HCT116 (cell line): ENCODE measurements at regions not wholly inside any gene's neighbourhood (a gene's known extent, or its start where the extent isn't known, plus 50 kb on each side); places are given as distances from the start of the nearest gene placed in this dataset.

ENCODE experiments used
- ATAC-seq: fragments of 200-7000 bp; cut with Tn5 transposase; 2 replicates; pipeline ENCODE4 v1.9.1; 2020; ENCODE audit warnings: mild to moderate bottlenecking, moderate library complexity
- BruUV-seq: library from RNA; stranded (reverse); fragments of 400-500 nt; replicated peaks from 2 replicates; lab custom pipeline; 2021; lab: Mats Ljungman, UMichigan
- CTCF ChIA-PET: fragments of 300-600 bp; sonication (Branson Sonifier 250); formaldehyde crosslinking; loops from one replicate; lab custom pipeline; 2021; ENCODE audit warnings: antibody characterized with exemption; lab: Charles Lee
- POLR2A ChIA-PET: fragments of 300-600, 350-600 bp; sonication (Branson Sonifier 250); formaldehyde crosslinking; loops from one replicate; lab custom pipeline; 2021; ENCODE audit warnings: antibody characterized with exemption; lab: Charles Lee
- RAD21 ChIA-PET, 2 experiments: fragments of 300-600 bp; sonication (Branson Sonifier 250); formaldehyde crosslinking; loops; one replicate each; lab custom pipeline; 2023; ENCODE audit warnings: low total read pairs in 2 of 2; ENCODE audit not compliant: uncharacterized antibody in 2 of 2, unreplicated experiment in 2 of 2, low non-redundant PET in 1 of 2; lab: Charles Lee
- DNase-seq: peaks from one replicate; pipeline ENCODE4 v3.0.0-alpha.2; 2010; ENCODE audit warnings: low read depth, low spot score
- H2AFZ ChIP-seq: fragments of 200-600 bp; shearing (Covaris generic), sonication (generic); 2 replicates; pipeline ENCODE4 v1.6.1; 2017; ENCODE audit warnings: low read depth, mixed run types, mixed read lengths, antibody characterized with exemption, low read length; ENCODE audit not compliant: poor library complexity, severe bottlenecking
- H3K27ac ChIP-seq: 2 replicates; pipeline ENCODE4 v1.5.1; 2012; ENCODE audit warnings: low read depth, low read length
- H3K27me3 ChIP-seq: fragments of 200-600 bp; sonication (generic); 2 replicates; pipeline ENCODE4 v1.6.1; 2016; ENCODE audit warnings: mixed run types, low read length, mixed read lengths; ENCODE audit not compliant: insufficient read depth
- H3K36me3 ChIP-seq, 2 experiments: fragments of 200-500 bp in 1 of 2; fragments of 200-600 bp in 1 of 2; sonication (Bioruptor generic) in 1 of 2; sonication (generic) in 1 of 2; 2 replicates each; pipeline versions ENCODE4 v1.5.1 to v1.6.1; 2014 to 2016; ENCODE audit warnings: low read length in 2 of 2, inconsistent platforms in 1 of 2, mixed read lengths in 1 of 2, mixed run types in 1 of 2; ENCODE audit not compliant: insufficient read depth in 2 of 2, control insufficient read depth in 1 of 2
- H3K4me1 ChIP-seq, 2 experiments: fragments of 200-600 bp in 1 of 2; sonication (generic) in 1 of 2; 2 replicates each; pipeline versions ENCODE4 v1.5.1 to v1.6.1; 2012 to 2017; ENCODE audit warnings: low read length in 2 of 2, inconsistent platforms in 1 of 2, mild to moderate bottlenecking in 1 of 2, mixed read lengths in 1 of 2, mixed run types in 1 of 2, moderate library complexity in 1 of 2; ENCODE audit not compliant: insufficient read depth in 2 of 2, control insufficient read depth in 1 of 2
- H3K4me2 ChIP-seq: fragments of 200-600 bp; sonication (generic); 2 replicates; pipeline ENCODE4 v1.6.1; 2017; ENCODE audit warnings: mixed run types, low read length, mixed read lengths
- H3K4me3 ChIP-seq, 2 experiments: fragments of 200-600 bp in 1 of 2; sonication (generic) in 1 of 2; replicated peaks in 1 of 2; 2 replicates each; pipeline ENCODE4 v1.5.1; 2011 to 2016; ENCODE audit warnings: low read length in 2 of 2, control low read depth in 1 of 2, low read depth in 1 of 2, mild to moderate bottlenecking in 1 of 2, mixed read lengths in 1 of 2, mixed run types in 1 of 2
- H3K79me2 ChIP-seq: fragments of 200-600 bp; sonication (generic); 2 replicates; pipeline ENCODE4 v1.6.1; 2017; ENCODE audit warnings: mild to moderate bottlenecking, mixed run types, low read length, moderate library complexity, mixed read lengths; ENCODE audit not compliant: insufficient read depth
- H3K9ac ChIP-seq: fragments of 200-600 bp; sonication (generic); 2 replicates; pipeline ENCODE4 v1.6.1; 2016; ENCODE audit warnings: low read length, mixed read lengths
- H3K9me2 ChIP-seq: fragments of 200-600 bp; sonication (generic), shearing (Covaris generic); 2 replicates; pipeline ENCODE4 v1.6.1; 2017; ENCODE audit warnings: mixed run types, mild to moderate bottlenecking, moderate library complexity; ENCODE audit not compliant: insufficient read depth
- H3K9me3 ChIP-seq, 2 experiments: fragments of 200-500 bp in 1 of 2; fragments of 200-600 bp in 1 of 2; sonication (Bioruptor generic) in 1 of 2; sonication (generic) in 1 of 2; 2 replicates each; pipeline ENCODE4 v1.6.1; 2014 to 2017; ENCODE audit warnings: low read length in 2 of 2, mixed read lengths in 2 of 2, inconsistent platforms in 1 of 2, low read depth in 1 of 2, mild to moderate bottlenecking in 1 of 2, mixed run types in 1 of 2, moderate library complexity in 1 of 2; ENCODE audit not compliant: control insufficient read depth in 1 of 2, insufficient read depth in 1 of 2
- H4K20me1 ChIP-seq: fragments of 200-600 bp; sonication (generic), shearing (Covaris generic); 2 replicates; pipeline ENCODE4 v1.6.1; 2017; ENCODE audit warnings: mixed run types, mild to moderate bottlenecking, moderate library complexity; ENCODE audit not compliant: insufficient read depth
- CBX3 ChIP-seq: IDR thresholded peaks from 2 replicates; pipeline ENCODE4 v1.6.1; 2012; ENCODE audit warnings: low read depth
- CEBPB ChIP-seq: IDR thresholded peaks from 2 replicates; pipeline ENCODE4 v1.6.1; 2012; ENCODE audit warnings: low read depth
- EGR1 ChIP-seq: IDR thresholded peaks from 2 replicates; pipeline ENCODE4 v1.6.1; 2012; ENCODE audit warnings: low read depth
- ELF1 ChIP-seq: IDR thresholded peaks from 2 replicates; pipeline ENCODE4 v1.6.1; 2012; ENCODE audit warnings: low read depth, borderline replicate concordance
- EZH2phosphoT487 ChIP-seq: fragments of 200-600 bp; IDR thresholded peaks from 2 replicates; pipeline ENCODE4 v1.6.1; 2018; ENCODE audit warnings: antibody characterized with exemption, borderline replicate concordance
- FOSL1 ChIP-seq: IDR thresholded peaks from 2 replicates; pipeline ENCODE4 v1.6.1; 2012; ENCODE audit warnings: low read depth
- JUND ChIP-seq: IDR thresholded peaks from 2 replicates; pipeline ENCODE4 v1.6.1; 2012
- POLR2AphosphoS5 ChIP-seq: IDR thresholded peaks from 2 replicates; pipeline ENCODE4 v1.6.1; 2011; ENCODE audit warnings: mild to moderate bottlenecking, low read depth, low read length, moderate library complexity
- RAD21 ChIP-seq: IDR thresholded peaks from 2 replicates; pipeline ENCODE4 v1.6.1; 2012; ENCODE audit warnings: low read depth, mild to moderate bottlenecking
- SP1 ChIP-seq: IDR thresholded peaks from 2 replicates; pipeline ENCODE4 v1.6.1; 2012; ENCODE audit warnings: low read depth
- SRF ChIP-seq: IDR thresholded peaks from 2 replicates; pipeline ENCODE4 v1.6.1; 2012; ENCODE audit warnings: low read depth
- TCF7L2 ChIP-seq: IDR thresholded peaks from 2 replicates; pipeline ENCODE4 v1.7.0; 2011; ENCODE audit warnings: borderline replicate concordance, inconsistent platforms; ENCODE audit not compliant: insufficient read depth, insufficient read length; ENCODE audit errors: extremely low read depth
- YY1 ChIP-seq: IDR thresholded peaks from 2 replicates; pipeline ENCODE4 v1.6.1; 2011; ENCODE audit warnings: low read length, low read depth, moderate library complexity, mild to moderate bottlenecking; ENCODE audit not compliant: insufficient replicate concordance; ENCODE audit errors: extremely low read depth
- ZFX ChIP-seq: fragments of 450-650 bp; IDR thresholded peaks from 2 replicates; pipeline ENCODE4 v1.6.1; 2017
- ZNF274 ChIP-seq: fragments of 200-500 bp; sonication (Bioruptor generic); IDR thresholded peaks from 2 replicates; pipeline ENCODE4 v1.6.1; 2014; ENCODE audit warnings: mild to moderate bottlenecking, low read depth, low read length, inconsistent platforms
- intact Hi-C: fragments of 100-400 bp; cut with micrococcal nuclease; formaldehyde crosslinking; loops from 2 replicates; pipeline ENCODE4 v1.10.0; 2022
- TF ChIP-seq, protein P1 (sequence below): IDR thresholded peaks from 2 replicates; pipeline ENCODE4 v1.6.1; 2011; ENCODE audit warnings: mild to moderate bottlenecking, low read length, moderate library complexity; ENCODE audit not compliant: insufficient replicate concordance; ENCODE audit errors: extremely low read depth
- TF ChIP-seq, protein P2 (sequence below), 3 experiments: fragments of 200-600 bp in 1 of 3; sonication (generic) in 1 of 3; IDR thresholded peaks in 2 of 3; conservative IDR thresholded peaks in 1 of 3; 2 replicates each; pipeline ENCODE4 v1.5.1; 2012 to 2017; ENCODE audit warnings: low read depth in 2 of 3, low read length in 2 of 3, antibody characterized with exemption in 1 of 3, borderline replicate concordance in 1 of 3, control low read depth in 1 of 3, mild to moderate bottlenecking in 1 of 3, mixed read lengths in 1 of 3, mixed run types in 1 of 3, moderate library complexity in 1 of 3; ENCODE audit not compliant: insufficient read depth in 1 of 3
- TF ChIP-seq, protein P3 (sequence below): IDR thresholded peaks from 2 replicates; pipeline ENCODE4 v1.6.1; 2012
- TF ChIP-seq, protein P4 (sequence below): IDR thresholded peaks from 2 replicates; pipeline ENCODE4 v1.6.1; 2012

DNA sequence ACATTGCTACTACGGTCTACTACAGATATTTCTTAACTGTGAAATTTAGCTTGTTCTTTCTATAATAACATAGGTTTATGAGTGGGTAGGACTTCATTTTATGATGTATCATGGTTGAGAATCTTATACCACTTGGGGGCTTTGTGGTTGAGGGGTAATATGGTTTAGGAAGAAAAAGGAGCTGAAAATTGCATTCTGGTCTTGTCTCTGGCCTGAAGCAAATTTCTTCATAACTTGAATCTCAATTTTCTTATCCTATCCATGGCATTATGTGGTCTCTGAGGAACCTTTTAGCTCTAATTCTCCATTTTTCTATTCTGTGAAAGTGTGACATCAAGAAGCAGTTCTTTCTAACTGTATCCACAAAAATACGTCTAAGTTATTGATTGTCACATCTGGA lies 341.0 kb downstream of the SOX2 start:
- ChIA-PET RAD21 (no interaction called here), CTCF (no interaction called here), POLR2A (no interaction called here)
- no TSS peak for BruUV-seq
- no peak overlapping the region for H3K4me2 ChIP-seq
- no peaks in the 10 kb centered on the region for H3K27me3 ChIP-seq
- no peaks in the 10 kb centered on the region for H3K36me3 ChIP-seq
- DNase-seq (no peak), ATAC-seq (no peak)
- intact Hi-C loops, result no loop called here
- H3K9me2 ChIP-seq, result no peaks in the 10 kb centered on the region; the same call in 1 of the 2 replicates
- H4K20me1 ChIP-seq, result no peaks in the 10 kb centered on the region
- H2AFZ ChIP-seq, result no peak overlapping the region
- TF ChIP-seq, protein P1, sequence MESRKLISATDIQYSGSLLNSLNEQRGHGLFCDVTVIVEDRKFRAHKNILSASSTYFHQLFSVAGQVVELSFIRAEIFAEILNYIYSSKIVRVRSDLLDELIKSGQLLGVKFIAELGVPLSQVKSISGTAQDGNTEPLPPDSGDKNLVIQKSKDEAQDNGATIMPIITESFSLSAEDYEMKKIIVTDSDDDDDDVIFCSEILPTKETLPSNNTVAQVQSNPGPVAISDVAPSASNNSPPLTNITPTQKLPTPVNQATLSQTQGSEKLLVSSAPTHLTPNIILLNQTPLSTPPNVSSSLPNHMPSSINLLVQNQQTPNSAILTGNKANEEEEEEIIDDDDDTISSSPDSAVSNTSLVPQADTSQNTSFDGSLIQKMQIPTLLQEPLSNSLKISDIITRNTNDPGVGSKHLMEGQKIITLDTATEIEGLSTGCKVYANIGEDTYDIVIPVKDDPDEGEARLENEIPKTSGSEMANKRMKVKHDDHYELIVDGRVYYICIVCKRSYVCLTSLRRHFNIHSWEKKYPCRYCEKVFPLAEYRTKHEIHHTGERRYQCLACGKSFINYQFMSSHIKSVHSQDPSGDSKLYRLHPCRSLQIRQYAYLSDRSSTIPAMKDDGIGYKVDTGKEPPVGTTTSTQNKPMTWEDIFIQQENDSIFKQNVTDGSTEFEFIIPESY, result no peak
- TF ChIP-seq TCF7L2, result no peak
- TF ChIP-seq CBX3, result no peak
- TF ChIP-seq SRF, result no peak
- TF ChIP-seq ELF1, result no peak
- TF ChIP-seq RAD21, result no peak
- TF ChIP-seq ZFX, result no peak
- no peak for TF ChIP-seq FOSL1
- TF ChIP-seq, protein P2, sequence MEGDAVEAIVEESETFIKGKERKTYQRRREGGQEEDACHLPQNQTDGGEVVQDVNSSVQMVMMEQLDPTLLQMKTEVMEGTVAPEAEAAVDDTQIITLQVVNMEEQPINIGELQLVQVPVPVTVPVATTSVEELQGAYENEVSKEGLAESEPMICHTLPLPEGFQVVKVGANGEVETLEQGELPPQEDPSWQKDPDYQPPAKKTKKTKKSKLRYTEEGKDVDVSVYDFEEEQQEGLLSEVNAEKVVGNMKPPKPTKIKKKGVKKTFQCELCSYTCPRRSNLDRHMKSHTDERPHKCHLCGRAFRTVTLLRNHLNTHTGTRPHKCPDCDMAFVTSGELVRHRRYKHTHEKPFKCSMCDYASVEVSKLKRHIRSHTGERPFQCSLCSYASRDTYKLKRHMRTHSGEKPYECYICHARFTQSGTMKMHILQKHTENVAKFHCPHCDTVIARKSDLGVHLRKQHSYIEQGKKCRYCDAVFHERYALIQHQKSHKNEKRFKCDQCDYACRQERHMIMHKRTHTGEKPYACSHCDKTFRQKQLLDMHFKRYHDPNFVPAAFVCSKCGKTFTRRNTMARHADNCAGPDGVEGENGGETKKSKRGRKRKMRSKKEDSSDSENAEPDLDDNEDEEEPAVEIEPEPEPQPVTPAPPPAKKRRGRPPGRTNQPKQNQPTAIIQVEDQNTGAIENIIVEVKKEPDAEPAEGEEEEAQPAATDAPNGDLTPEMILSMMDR (IDR thresholded peaks at IDR 0.05 in 2 of 3, conservative IDR thresholded peaks at IDR 0.05 in 1 of 3; ENCODE audit: borderline replicate concordance in 1 of 3, insufficient read depth in 1 of 3, low read depth in 2 of 3, low read length in 2 of 3), result no peak
- no peak for TF ChIP-seq CEBPB
- no peak for TF ChIP-seq EZH2phosphoT487
- no peak for TF ChIP-seq POLR2AphosphoS5
- TF ChIP-seq YY1, result no peak
- TF ChIP-seq, protein P3, sequence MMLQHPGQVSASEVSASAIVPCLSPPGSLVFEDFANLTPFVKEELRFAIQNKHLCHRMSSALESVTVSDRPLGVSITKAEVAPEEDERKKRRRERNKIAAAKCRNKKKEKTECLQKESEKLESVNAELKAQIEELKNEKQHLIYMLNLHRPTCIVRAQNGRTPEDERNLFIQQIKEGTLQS, result no peak
- TF ChIP-seq, protein P4, sequence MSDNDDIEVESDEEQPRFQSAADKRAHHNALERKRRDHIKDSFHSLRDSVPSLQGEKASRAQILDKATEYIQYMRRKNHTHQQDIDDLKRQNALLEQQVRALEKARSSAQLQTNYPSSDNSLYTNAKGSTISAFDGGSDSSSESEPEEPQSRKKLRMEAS, result no peak
- TF ChIP-seq EGR1, result no peak
- TF ChIP-seq ZNF274, result no peak
- no peak for TF ChIP-seq SP1
- no peak for TF ChIP-seq JUND
- no peak overlapping the region for H3K4me3 ChIP-seq
- no peaks in the 10 kb centered on the region for H3K79me2 ChIP-seq
- no peak overlapping the region for H3K9ac ChIP-seq
- no peaks in the 10 kb centered on the region for H3K4me1 ChIP-seq
- no peak overlapping the region for H3K27ac ChIP-seq
- no peaks in the 10 kb centered on the region for H3K9me3 ChIP-seq
